Activated naive CD4-positive, alpha-beta T cell treated with anti-CD3 and anti-CD28 coated beads, Interleukin-2, amount 10 ng/mL, durations not matched to agents 7 days and 5 days (primary cell): ENCODE measurements at regions not wholly inside any gene's neighbourhood (a gene's known extent, or its start where the extent isn't known, plus 50 kb on each side); places are given as distances from the start of the nearest gene placed in this dataset.
"Not testable (repeated sequence)": the region's sequence is repeated elsewhere in the genome, so short reads cannot be mapped to it uniquely, and the experiment has no call there.

Experiments used
- CTCF ChIA-PET: fragments of 350-600 bp; sonication (Branson Sonifier 250); formaldehyde crosslinking; loops from one replicate; lab custom pipeline; 2021; ENCODE audit warnings: antibody characterized with exemption; lab: Charles Lee
- DNase-seq: peaks from one replicate; pipeline ENCODE4 v3.0.0-alpha.2; 2020
- H3K27ac Mint-ChIP-seq: one replicate; pipeline ENCODE4 v1.8.0; 2021; ENCODE audit warnings: mild to moderate bottlenecking, moderate library complexity, mixed read lengths
- H3K27me3 Mint-ChIP-seq: one replicate; pipeline ENCODE4 v1.8.0; 2021; ENCODE audit warnings: mild to moderate bottlenecking, mixed read lengths
- H3K36me3 Mint-ChIP-seq: one replicate; pipeline ENCODE4 v1.8.0; 2021; ENCODE audit warnings: mixed read lengths
- H3K4me1 Mint-ChIP-seq: one replicate; pipeline ENCODE4 v1.8.0; 2021; ENCODE audit warnings: mixed read lengths
- H3K4me3 Mint-ChIP-seq: one replicate; pipeline ENCODE4 v1.8.0; 2021; ENCODE audit warnings: mild to moderate bottlenecking, moderate library complexity, mixed read lengths
- H3K9me3 Mint-ChIP-seq: one replicate; pipeline ENCODE4 v1.8.0; 2021; ENCODE audit warnings: mixed read lengths

DNA sequence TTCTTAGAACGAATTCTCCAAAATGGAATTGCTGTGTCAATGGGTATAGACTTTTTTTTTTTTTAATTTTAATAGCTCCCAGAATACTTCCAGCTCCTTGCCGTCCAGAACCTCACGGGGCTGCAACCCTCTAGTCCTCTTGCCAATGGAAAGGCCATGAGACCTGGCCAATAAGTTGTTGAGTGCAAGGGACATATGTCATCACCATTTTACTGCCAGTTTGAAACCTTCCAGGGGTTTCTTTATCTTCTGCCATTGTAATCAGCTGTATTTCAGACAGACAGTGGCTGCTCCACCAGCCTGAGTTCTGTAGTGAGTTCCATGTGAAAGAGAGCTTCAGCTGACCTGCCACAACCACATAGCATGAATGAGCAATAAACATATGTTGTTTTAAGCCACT, 95.0 kb upstream of the PTPRG start:
- CTCF ChIA-PET: interaction anchor here (0.7 kb wide), 1 partner anchor 63 kb away, joined by 4 read pairs; no protein-coding TSS in a partner anchor
- Mint-ChIP-seq H3K27ac (no peak overlapping the region), H3K9me3 (peaks cover 3% of the 10 kb centered on the region), H3K4me3 (no peak overlapping the region), H3K4me1 (no peaks in the 10 kb centered on the region), H3K27me3 (no peaks in the 10 kb centered on the region), H3K36me3 (no peaks in the 10 kb centered on the region)
- no peak for DNase-seq

- Mint-ChIP-seq H3K27me3 (no peaks in the 10 kb centered on the region), H3K4me3 (no peak overlapping the region), H3K9me3 (no peaks in the 10 kb centered on the region), H3K27ac (no peak overlapping the region), H3K36me3 (no peaks in the 10 kb centered on the region), H3K4me1 (no peaks in the 10 kb centered on the region)
- DNase-seq: no peak
- CTCF ChIA-PET: no interaction called here
Observed at GRCh38 chr3:61483997-61484396, 77.4 kb upstream of the PTPRG start.

GRCh38 chr3:61493339-61493738, 68.0 kb upstream of the PTPRG start:
- no peak overlapping the region for H3K4me3 Mint-ChIP-seq
- no peaks in the 10 kb centered on the region for H3K9me3 Mint-ChIP-seq
- no peaks in the 10 kb centered on the region for H3K36me3 Mint-ChIP-seq
- CTCF ChIA-PET: no interaction called here
- no peaks in the 10 kb centered on the region for H3K27me3 Mint-ChIP-seq
- no peaks in the 10 kb centered on the region for H3K4me1 Mint-ChIP-seq
- no peak overlapping the region for H3K27ac Mint-ChIP-seq
- no peak for DNase-seq

GRCh38 chr3:61494309-61494708, 67.1 kb upstream of the PTPRG start:
- H3K27ac Mint-ChIP-seq, H3K4me3 Mint-ChIP-seq, H3K27me3 Mint-ChIP-seq, H3K36me3 Mint-ChIP-seq, CTCF ChIA-PET, H3K9me3 Mint-ChIP-seq, DNase-seq, H3K4me1 Mint-ChIP-seq: not testable (repeated sequence)

- H3K9me3 Mint-ChIP-seq: peaks cover 2% of the 10 kb centered on the region
- H3K27ac Mint-ChIP-seq: no peak overlapping the region
- CTCF ChIA-PET: no interaction called here
- no peak overlapping the region for H3K4me3 Mint-ChIP-seq
- H3K4me1 Mint-ChIP-seq: no peaks in the 10 kb centered on the region
- H3K36me3 Mint-ChIP-seq: no peaks in the 10 kb centered on the region
- no peaks in the 10 kb centered on the region for H3K27me3 Mint-ChIP-seq
- no peak for DNase-seq
Observed at GRCh38 chr3:61497463-61497862, 63.9 kb upstream of the PTPRG start.

DNA sequence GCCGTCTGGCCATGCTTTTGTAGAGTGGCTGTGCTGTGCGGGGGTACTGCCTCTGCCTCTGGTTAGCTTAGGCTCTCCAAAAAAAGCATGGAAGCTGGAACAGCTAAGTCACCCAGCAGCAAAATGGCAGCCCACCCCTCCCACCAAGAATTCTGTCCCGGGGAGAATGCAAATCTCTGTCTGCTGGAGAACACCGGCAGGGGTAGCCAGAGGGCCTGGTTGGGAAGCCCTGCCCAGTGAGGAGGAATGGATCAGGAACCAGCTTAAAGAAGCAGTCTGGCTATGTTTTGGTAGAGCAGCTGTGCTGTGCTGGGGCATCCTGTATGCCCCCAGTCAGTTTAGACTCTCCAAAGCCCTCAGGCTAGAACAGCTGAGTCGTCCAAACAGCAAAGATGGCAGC, 56.2 kb upstream of the PTPRG start:
- no peak for DNase-seq
- CTCF ChIA-PET: no interaction called here
- Mint-ChIP-seq H3K4me1 (no peaks in the 10 kb centered on the region), H3K27me3 (no peaks in the 10 kb centered on the region), H3K36me3 (no peaks in the 10 kb centered on the region), H3K9me3 (peaks cover 7% of the 10 kb centered on the region), H3K27ac (no peak overlapping the region), H3K4me3 (no peak overlapping the region)

- H3K4me1 Mint-ChIP-seq: no peaks in the 10 kb centered on the region
- CTCF ChIA-PET: no interaction called here
- no peak overlapping the region for H3K27ac Mint-ChIP-seq
- H3K36me3 Mint-ChIP-seq: no peaks in the 10 kb centered on the region
- no peaks in the 10 kb centered on the region for H3K27me3 Mint-ChIP-seq
- peaks cover 7% of the 10 kb centered on the region for H3K9me3 Mint-ChIP-seq
- no peak for DNase-seq
- no peak overlapping the region for H3K4me3 Mint-ChIP-seq
Observed at GRCh38 chr3:61507946-61508345, 53.4 kb upstream of the PTPRG start.
